GM18519 (cell line): ENCODE measurements at regions not wholly inside any gene's neighbourhood (a gene's known extent, or its start where the extent isn't known, plus 50 kb on each side); places are given as distances from the start of the nearest gene placed in this dataset.
"Not testable (repeated sequence)": the region's sequence is repeated elsewhere in the genome, so short reads cannot be mapped to it uniquely, and the experiment has no call there.

Experiments used
- ATAC-seq: cut with Tn5 transposase; IDR thresholded peaks from one replicate; pipeline ENCODE4 v1.9.1; 2021; ENCODE audit warnings: mild to moderate bottlenecking, moderate library complexity; ENCODE audit not compliant: unreplicated experiment, low FRiP score

DNA sequence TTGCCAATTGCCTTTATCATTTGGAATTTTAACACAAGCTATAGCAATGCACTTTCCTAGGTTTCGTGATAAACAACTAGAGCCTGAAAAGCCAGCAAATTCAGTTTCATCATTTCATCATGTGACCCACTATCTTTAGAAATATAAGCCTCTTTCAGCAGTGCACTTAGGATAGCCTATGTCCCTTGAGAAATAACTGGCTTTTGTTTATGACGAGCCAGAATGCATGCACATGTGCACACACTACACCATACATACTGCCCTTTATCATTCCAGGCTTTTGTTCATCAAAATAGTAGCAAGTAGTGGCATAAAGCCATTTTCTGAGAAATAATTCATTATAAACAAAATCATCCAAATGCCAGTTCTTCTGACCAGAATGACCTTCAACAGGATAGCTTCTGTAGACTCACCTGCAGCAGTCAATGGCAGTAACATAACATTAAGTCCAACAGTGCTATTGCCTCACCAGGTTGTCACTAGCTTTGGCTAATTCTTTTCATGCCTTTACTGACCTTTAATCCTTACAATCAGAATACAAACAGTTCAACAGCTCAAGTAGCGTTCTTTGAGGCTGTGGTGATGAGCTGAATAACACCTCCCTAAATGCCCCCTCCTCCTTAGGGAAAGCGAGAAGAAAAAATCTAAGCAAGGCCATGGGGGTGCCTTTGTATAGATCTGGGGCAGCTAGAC lies 132.3 kb upstream of the SMARCA2 start:
- no peak for ATAC-seq

DNA sequence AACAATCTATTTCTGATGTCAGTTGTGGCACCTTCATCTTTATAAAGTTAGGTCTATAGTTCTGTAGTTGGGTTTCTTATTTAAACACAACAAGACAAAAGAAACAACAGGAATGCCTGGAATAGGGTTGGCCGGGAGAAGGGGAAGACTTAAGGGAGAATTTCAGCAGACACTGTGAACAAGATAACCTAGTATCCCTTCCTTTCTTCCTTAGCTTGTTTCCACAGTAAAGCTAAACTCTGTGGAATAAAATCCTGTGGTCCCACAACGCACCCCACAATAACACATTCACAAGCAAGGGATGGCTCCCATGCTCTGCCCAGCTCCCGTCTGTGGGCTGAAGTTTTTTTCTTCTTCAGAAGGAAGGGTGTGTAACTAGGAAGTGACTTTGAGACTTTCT lies 124.9 kb upstream of the SMARCA2 start:
- ATAC-seq: no peak

DNA sequence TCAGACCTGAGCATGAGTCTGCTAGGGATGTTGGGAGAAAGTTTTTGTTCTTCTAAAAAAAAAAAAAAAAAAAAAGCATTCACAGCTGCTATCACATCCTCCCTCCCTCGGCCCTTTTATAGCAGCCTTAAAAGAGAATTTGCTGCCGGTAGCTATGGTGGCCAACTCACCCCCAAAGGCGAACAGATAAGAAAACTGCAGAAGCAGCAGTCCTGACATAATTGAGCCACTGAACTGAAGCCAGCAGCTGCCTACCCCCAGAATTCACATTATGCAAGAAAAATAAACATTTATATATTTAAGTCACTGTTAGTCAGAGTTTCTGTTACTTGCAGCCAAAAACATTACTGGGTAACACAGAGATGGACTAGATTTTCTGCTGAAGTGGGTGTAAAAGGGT lies 124.3 kb upstream of the SMARCA2 start:
- ATAC-seq: no peak

GRCh38 chr9:1903080-1903704 lies 112.0 kb upstream of the SMARCA2 start:
- ATAC-seq: not testable (repeated sequence)

GRCh38 chr9:1907465-1907864 lies 107.7 kb upstream of the SMARCA2 start:
- ATAC-seq: no peak

DNA sequence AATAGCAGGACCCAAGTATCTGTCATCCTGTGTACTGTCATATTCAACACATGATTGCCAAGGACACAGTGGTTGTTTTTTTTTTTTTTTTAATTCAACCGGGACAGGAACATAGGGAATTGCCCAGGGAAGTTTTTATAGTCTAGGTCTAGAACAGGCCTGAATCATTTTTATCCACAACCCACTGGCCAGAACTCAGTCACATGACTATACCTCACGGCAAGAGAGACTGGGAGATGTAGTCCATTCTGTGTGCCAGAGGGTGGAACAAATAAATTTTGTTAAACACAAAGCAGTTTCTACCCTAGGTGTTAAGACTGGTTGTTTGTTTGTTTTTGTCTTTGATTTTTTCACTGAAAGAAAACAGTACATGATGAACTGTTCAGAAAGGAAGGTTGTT lies 105.8 kb upstream of the SMARCA2 start:
- no peak for ATAC-seq

DNA sequence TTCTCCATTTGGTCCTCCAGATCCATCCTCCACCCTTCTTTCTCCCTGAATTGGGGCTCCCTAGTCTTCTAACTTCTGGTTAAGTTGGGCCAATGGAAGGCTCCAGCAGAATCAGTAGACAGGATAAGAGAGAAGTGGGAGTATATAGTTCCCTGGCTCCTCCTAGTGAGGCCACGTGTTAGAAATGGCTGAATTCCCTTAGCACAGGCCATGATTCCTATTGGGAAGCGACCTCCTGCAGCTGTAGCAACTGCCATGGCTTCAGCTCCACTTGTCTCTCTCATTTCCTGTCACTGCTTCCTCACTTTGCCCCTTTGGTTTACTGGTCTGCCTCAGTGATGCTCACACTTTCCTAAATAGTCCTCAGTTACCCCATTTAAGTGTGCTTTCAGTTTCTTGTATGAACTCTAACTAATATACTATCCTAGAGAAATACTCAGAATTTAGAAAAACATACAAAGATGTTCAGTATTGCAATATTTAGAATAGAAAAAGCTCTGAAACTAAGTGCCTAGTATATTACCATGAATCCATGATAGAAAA lies 104.8 kb upstream of the SMARCA2 start:
- ATAC-seq: no peak

GRCh38 chr9:1913631-1914330 lies 101.4 kb upstream of the SMARCA2 start:
- no peak for ATAC-seq

- ATAC-seq: no peak
Observed at GRCh38 chr9:1916095-1916494, 99.1 kb upstream of the SMARCA2 start.

- no peak for ATAC-seq
Observed at GRCh38 chr9:1916655-1917054, 98.5 kb upstream of the SMARCA2 start.

- no peak for ATAC-seq
Observed at GRCh38 chr9:1917396-1917935, 97.7 kb upstream of the SMARCA2 start.

- ATAC-seq: no peak
Observed at GRCh38 chr9:1918108-1918507, 97.0 kb upstream of the SMARCA2 start.

DNA sequence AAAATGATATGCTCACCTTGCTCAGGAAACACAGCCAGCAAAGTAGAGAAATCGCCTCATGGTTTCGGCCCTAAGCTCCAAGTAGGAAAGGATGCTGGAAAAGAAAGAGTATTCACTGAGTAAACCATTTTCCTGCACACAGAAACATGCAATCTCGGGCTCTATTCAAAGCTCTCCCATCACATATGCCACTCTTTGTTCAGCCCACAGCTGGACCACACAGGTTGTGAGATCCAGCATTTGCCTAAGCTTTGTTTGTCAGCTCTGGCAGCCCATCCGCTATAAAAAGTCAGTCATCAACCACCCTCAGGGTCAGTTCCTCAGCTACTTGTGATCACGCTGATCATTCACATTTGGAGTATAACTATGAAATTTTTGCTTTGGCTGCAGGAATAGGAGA lies 96.5 kb upstream of the SMARCA2 start:
- no peak for ATAC-seq

- no peak for ATAC-seq
Observed at GRCh38 chr9:1919229-1919628, 95.9 kb upstream of the SMARCA2 start.

GRCh38 chr9:1920386-1920785 lies 94.8 kb upstream of the SMARCA2 start:
- ATAC-seq: no peak

DNA sequence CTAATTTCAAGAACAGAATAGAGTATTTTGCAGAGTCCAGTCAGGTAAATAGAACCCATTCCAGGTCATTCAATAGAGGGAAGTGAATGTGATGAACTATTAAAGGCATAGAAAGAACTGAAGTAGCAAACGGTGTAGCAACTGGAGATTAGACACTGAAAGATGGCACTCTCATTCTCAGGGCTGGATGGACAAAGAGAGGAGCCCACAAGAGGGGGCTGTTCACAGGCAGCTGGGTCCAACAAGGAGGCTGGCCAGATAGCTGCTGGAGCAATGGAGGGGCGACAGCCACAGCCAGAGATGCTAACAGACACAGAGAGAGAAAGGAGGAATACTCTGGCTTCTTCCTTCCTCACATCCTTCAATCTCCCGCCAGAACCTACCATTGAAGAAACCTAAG lies 93.1 kb upstream of the SMARCA2 start:
- no peak for ATAC-seq

DNA sequence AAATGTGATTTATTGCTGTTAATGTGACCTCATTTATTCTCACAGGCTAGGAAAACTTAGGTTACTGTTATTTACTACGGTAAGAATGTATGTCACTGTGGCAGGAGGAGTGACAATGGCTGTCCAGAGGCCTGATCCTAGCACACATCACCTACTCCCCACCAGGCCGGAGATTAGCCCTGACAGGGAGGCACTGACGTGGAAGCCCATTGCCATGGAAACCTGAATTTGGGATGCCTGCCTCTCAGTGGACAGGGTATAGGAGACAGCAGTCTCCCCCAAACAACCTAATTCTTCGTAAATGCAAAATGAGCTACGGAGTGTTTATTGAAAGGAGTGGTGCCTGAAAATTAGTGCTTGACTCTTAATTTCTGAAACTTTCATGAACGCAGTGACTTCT lies 87.6 kb upstream of the SMARCA2 start:
- ATAC-seq: no peak

DNA sequence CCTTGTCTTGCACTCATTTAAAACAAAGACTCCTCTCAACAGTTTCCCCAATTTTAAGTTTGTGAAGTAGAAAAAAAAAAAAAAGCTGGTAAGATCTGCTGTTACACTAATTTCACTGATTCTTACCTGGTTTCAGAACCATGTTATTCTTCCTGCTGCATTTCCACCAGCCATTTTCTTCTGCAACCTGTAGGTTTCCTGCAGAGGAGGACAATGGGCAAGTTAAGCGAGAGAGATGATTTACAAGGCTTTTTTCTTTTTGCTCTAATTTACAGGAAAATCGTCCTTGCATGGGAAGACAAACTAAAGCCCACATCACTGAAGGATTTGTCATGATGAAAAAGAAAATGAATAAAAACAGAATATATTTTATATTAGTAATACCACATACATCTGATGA lies 86.0 kb upstream of the SMARCA2 start:
- no peak for ATAC-seq

DNA sequence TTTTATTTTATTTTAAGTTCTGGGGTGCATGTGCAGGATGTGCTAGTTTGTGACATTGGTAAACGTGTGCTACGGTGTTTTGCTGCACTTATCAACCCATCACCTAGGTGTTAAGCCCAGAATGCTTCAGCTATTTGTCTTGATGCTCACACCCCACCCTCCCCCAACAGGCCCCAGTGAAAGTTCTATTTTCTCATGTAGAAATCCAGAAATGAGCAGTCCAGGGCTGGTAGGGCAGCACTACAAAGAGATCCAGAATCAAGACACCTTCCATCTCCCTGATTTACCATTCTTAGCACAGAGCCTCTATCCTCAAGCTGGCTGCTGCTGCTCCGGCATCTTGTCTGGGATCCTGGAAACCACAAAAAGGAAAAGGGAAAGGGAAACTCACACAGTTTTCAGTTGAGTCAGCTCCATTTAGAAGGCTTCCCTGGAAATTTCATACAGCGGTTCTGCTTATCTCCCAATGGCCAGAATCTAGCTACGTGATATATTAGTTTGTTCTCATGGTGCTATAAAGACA lies 85.4 kb upstream of the SMARCA2 start:
- peak; percentile 28 for ATAC-seq

DNA sequence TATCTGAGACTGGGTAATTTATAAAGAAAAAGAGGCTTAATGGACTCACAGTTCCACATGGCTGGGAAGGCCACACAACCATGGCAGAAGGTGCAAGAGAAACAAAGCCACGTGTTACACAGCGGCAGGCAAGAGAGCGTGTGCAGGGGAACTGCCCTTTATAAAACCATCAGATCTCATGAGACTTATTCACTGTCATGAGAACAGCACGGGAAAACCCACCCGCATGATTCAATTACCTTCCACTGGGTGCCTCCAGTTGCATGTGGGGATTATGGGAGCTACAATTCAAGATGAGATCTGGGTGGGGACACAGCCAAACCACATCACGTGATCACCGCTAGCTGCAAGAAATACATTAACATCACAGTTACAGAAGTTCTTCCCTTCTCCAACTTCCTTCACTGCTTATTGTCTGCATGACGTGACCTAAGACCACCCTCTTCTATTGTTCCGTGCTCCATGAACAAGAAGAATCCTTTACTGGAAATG lies 84.9 kb upstream of the SMARCA2 start:
- ATAC-seq: peak; percentile 38

- no peak for ATAC-seq
Observed at GRCh38 chr9:1938135-1938534, 77.0 kb upstream of the SMARCA2 start.
